T-helper 1 cell treated with Interleukin-12 subunit alpha and Interleukin-12 subunit beta and Interleukin-4 antibody, amounts not matched to agents 30 μg/mL and 1 μg/mL, for 36 hours (primary cell): ENCODE measurements at regions not wholly inside any gene's neighbourhood (a gene's known extent, or its start where the extent isn't known, plus 50 kb on each side); places are given as distances from the start of the nearest gene placed in this dataset.

Experiments used
- H3K27ac Mint-ChIP-seq: one replicate; pipeline ENCODE4 v1.8.0; 2021; ENCODE audit warnings: mild to moderate bottlenecking, mixed read lengths
- H3K27me3 Mint-ChIP-seq: one replicate; pipeline ENCODE4 v1.8.0; 2021; ENCODE audit warnings: low read depth, mixed read lengths
- H3K36me3 Mint-ChIP-seq: one replicate; pipeline ENCODE4 v1.8.0; 2021; ENCODE audit warnings: low read depth, mixed read lengths
- H3K4me1 Mint-ChIP-seq: one replicate; pipeline ENCODE4 v1.8.0; 2021; ENCODE audit warnings: low read depth, mixed read lengths
- H3K4me3 Mint-ChIP-seq: one replicate; pipeline ENCODE4 v1.8.0; 2021; ENCODE audit warnings: mild to moderate bottlenecking, moderate library complexity, mixed read lengths
- H3K9me3 Mint-ChIP-seq: one replicate; pipeline ENCODE4 v1.8.0; 2021; ENCODE audit warnings: mixed read lengths

DNA sequence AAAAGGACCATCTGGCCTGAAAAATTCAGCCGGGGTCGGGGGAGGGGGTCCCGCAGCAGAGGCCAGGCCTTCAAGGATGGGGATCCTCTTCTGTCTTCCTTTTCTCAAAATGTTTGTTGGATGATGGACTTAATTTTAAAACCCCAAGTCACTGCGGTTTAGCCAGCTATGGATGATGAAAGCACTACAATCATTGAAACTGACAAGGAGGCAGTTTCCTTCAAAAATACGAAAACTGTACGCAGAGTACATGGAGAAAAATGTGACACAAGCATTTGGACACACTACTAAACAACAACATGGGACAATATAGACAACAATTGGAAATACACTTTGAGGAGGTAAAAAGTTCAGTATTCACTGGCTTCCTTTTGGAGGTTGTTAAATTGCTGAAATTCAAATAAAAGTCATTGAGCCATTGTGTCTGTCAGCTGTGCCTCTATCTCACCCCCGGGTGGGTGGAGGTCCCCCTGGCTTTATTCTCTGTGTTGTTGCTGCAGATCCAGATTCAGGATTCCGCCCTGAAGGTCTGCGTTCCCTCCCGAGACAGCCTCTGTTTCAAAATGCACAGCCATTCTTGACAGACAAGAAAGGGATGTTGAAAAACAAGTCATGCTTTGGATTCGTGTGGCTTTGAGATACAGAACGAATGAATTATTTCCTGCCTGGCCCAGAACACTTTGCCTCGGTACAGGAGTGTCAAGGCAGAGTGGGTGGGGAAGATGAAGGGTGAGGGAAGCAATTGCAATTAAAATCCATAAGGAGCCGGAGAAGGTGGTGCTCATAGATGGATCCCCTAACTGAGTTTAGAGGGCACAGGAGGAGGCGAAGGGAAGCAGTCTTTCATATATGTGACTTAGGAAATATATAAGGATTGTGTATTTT, 118.2 kb downstream of the TTLL2 start:
- Mint-ChIP-seq H3K4me1 (no peaks in the 10 kb centered on the region), H3K4me3 (no peak overlapping the region), H3K36me3 (no peaks in the 10 kb centered on the region), H3K27ac (no peak overlapping the region), H3K27me3 (peaks cover 9% of the 10 kb centered on the region), H3K9me3 (no peaks in the 10 kb centered on the region)

DNA sequence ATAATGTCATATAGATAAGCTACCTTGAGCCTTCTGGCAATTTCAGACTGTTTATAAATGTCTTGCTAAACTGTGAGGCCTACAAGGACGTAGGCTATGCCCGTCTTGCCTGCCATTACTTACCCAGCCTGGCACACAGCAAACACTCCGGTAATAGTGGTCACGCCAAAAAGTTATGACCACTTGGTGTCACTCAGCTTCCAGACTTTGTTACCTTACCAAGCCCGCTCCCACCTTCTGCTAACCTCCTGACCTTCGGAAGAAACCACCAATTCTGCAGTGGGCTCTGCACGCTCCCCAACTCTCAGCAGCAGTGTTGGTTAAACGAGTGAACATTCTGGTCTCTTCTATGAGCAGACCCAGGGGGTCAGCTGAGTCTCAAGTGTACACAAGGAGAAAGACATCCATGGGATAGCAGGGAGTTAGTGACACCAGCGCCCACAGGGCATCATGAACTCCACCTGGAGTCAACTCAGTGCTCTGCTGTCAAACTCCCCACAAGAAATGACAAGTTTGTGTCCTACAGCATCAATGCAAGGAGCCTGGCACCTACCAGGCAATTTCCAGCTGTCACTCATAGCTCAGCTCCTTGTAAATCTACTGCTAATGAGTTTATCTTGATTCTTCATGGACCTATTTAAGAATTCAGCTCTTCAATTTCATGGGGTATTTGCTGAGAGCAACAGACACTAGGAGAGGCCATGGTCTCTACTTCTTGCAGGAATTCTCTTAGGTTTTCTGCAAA, 119.9 kb downstream of the TTLL2 start:
- no peaks in the 10 kb centered on the region for H3K9me3 Mint-ChIP-seq
- H3K27me3 Mint-ChIP-seq: peaks cover 5% of the 10 kb centered on the region
- no peak overlapping the region for H3K4me3 Mint-ChIP-seq
- no peaks in the 10 kb centered on the region for H3K36me3 Mint-ChIP-seq
- H3K27ac Mint-ChIP-seq: no peak overlapping the region
- no peaks in the 10 kb centered on the region for H3K4me1 Mint-ChIP-seq

DNA sequence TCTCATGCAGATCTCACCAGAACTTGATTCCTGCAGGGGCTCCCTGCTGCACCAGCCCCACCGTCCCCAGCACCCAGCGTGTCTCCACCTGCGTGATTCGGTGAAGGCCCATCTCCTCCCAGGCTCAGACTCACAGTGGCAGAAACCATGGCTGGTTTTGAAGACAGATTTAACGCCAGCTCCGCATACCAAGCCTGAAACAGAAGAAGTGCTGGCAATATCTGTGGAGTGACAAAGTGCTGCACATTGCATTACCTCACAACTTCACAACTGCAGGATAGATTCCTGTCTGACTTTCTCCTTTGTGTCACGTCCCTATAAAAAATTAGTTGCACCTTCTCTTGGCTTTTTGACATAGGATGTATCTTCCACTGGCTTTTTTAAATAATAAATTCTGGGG, 120.7 kb downstream of the TTLL2 start:
- Mint-ChIP-seq H3K9me3 (no peaks in the 10 kb centered on the region), H3K27me3 (peaks cover 5% of the 10 kb centered on the region), H3K4me3 (no peak overlapping the region), H3K36me3 (no peaks in the 10 kb centered on the region), H3K27ac (no peak overlapping the region), H3K4me1 (no peaks in the 10 kb centered on the region)

DNA sequence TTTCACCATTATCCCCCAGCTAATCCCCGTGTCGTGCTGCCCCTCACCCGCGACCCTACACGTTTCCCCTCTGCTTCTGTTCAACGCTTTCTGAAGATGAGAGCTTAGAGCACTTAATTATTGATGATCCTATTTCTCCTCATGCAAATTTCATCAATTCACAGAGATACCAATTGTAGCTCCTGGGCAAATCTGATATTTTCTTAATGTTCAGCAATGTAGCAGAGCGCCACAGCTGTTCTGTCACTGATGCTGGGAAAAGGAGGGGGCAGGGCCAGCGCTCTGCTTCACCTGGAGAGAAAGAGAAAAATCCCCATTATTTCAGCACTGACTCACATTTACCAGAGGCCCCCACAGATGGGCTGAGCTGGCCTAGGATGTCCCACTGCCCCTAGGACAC, 121.2 kb downstream of the TTLL2 start:
- no peaks in the 10 kb centered on the region for H3K4me1 Mint-ChIP-seq
- H3K27ac Mint-ChIP-seq: no peak overlapping the region
- H3K27me3 Mint-ChIP-seq: peaks cover 5% of the 10 kb centered on the region
- no peak overlapping the region for H3K4me3 Mint-ChIP-seq
- no peaks in the 10 kb centered on the region for H3K9me3 Mint-ChIP-seq
- no peaks in the 10 kb centered on the region for H3K36me3 Mint-ChIP-seq

DNA sequence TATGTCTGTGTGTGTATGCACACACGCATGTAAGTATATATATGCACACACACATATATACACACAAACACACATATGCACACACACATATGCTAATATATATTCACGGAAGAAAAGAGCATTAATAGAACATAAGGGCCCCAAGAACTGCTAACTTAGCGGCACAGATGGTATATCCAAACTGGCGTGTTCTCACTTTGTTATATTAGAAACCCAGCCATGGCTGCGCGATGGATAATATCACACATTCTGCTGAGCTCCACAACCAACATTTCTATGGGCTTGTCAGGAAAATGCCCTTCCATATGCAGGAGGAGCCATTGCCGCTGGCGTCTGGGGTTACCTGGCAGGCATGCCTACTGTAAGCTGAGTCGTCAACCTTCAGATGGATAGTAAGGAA, 122.1 kb downstream of the TTLL2 start:
- Mint-ChIP-seq H3K27me3 (peaks cover 4% of the 10 kb centered on the region), H3K36me3 (no peaks in the 10 kb centered on the region), H3K4me1 (no peaks in the 10 kb centered on the region), H3K27ac (no peak overlapping the region), H3K4me3 (no peak overlapping the region), H3K9me3 (no peaks in the 10 kb centered on the region)

DNA sequence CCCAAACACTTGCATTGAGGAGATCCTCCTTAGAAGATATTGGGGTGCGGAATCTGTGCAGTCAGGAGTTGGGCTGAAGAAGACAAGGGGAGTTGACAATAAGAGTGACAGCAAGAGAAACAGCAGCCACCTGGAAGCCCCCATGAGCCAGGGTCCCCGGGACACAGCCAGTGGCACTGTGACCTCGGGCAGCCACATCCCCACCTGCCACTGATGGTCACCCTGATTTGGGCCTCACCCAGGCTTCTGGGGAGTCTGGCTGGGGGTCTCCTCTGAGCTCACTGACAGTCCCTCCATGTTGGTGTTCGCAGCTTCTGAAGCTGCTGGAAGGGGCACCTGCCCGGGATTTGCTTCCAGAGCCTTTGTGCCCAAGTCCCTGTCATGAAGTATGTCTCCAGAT, 123.5 kb downstream of the TTLL2 start:
- Mint-ChIP-seq H3K4me3 (no peak overlapping the region), H3K4me1 (no peaks in the 10 kb centered on the region), H3K36me3 (no peaks in the 10 kb centered on the region), H3K27ac (no peak overlapping the region), H3K9me3 (no peaks in the 10 kb centered on the region), H3K27me3 (no peaks in the 10 kb centered on the region)

DNA sequence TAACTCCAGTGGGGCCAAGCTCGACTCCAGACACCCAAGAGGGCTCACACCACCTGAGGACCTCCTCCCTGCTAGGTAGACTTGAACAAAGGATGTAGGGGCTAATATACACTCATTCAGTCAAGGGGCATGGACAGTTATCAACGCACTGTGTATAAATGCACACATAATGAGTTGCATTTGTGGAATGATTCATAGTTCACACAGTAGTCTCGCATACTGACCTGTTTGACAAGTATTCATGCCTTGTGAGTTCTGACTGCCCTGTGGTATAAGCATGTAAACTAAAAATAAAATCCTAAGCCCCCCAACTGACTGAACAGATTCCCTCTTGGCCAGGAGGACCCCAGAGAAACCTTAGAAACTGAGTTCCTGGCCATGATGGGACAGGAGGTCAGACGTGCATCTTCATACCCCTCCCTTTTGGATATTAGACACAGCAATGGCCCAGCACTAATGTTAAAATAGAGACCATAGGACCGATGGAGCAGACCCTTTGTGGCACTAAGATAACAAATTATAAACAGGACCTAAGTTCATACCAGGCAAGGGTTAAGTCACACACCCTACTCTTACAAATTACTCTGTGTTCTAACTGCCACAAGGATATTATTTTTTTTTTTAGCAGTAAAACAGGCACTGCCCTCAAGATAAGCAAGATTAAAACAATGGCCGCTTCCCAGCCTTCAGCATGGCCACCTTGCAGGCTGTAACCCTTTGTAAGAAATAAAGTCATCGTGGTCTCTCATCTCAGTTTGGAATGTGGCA, 124.4 kb downstream of the TTLL2 start:
- Mint-ChIP-seq H3K4me1 (no peaks in the 10 kb centered on the region), H3K27ac (no peak overlapping the region), H3K4me3 (no peak overlapping the region), H3K36me3 (no peaks in the 10 kb centered on the region), H3K27me3 (no peaks in the 10 kb centered on the region), H3K9me3 (no peaks in the 10 kb centered on the region)

DNA sequence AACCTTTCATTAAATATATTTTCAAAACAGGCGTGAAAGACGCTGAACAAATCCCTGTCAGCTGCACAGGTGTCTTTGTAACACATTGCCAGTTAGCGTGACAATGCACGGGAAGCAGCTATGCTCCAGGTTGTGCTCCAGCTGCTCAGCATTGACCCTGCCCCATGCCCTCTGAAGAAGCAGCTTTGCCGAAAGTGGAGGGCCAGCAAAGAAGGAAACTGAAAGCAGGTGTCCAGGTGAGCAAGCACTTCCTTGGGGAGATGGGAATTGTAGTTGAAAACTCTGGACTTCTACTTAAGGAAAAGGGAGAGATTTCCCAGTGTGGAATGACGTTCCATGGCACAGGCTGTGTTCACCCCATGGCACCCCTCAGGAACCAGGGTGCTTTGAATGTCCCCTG, 125.7 kb downstream of the TTLL2 start:
- no peaks in the 10 kb centered on the region for H3K4me1 Mint-ChIP-seq
- no peaks in the 10 kb centered on the region for H3K9me3 Mint-ChIP-seq
- no peaks in the 10 kb centered on the region for H3K27me3 Mint-ChIP-seq
- no peak overlapping the region for H3K4me3 Mint-ChIP-seq
- H3K27ac Mint-ChIP-seq: no peak overlapping the region
- no peaks in the 10 kb centered on the region for H3K36me3 Mint-ChIP-seq

DNA sequence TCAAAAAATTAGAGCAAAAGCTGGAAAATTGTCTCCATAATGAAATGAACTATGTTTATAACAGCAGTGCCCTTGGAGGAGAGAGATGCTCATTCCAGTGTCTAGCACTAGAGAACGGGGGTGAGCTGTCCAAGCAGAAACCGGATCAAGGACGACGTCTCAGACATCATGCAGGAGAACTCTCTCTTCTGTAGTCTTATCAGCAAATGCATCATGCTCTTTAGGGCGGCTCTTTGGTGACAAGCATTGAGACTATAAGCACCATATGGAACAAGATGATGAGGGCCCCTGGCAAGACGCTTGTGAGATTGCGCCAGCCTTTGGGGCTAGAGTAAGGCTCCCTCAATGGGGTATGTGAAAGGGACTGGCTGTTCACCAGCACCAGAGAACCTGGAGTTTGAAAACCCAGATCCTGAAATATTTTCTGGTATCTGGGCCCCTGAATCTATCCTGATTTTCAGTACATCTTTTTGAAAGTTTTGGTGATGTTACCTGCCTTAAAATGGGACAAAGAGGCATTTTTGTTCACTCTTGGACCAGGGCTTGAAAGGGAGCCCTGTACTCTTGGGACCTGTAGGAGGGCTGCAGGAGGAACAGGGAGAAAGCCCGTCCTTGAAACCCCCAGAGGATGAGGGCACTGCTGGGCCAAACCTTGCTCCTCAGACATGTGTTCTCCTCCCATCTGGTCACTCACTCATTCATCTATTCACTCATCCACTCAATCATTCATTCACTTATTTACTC, 127.6 kb downstream of the TTLL2 start:
- Mint-ChIP-seq H3K4me1 (no peaks in the 10 kb centered on the region), H3K36me3 (no peaks in the 10 kb centered on the region), H3K9me3 (no peaks in the 10 kb centered on the region), H3K27me3 (peaks cover 3% of the 10 kb centered on the region), H3K27ac (no peak overlapping the region), H3K4me3 (no peak overlapping the region)

DNA sequence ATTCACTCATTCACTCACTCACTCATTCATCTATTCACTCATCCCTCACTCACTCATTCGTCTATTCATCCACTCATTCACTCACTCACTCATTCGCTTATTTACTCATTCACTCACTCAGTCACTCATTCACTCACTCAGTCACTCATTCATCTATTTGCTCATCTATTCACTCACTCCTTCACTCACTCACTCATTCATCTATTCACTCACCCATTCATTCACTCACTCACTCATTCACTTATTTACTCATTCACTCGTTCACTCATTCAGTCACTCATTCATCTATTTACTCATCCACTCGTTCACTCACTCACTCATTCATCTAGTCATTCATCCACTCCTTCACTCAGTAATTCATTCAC, 128.2 kb downstream of the TTLL2 start:
- Mint-ChIP-seq H3K4me1 (no peaks in the 10 kb centered on the region), H3K27ac (no peak overlapping the region), H3K9me3 (no peaks in the 10 kb centered on the region), H3K27me3 (peaks cover 3% of the 10 kb centered on the region), H3K4me3 (no peak overlapping the region), H3K36me3 (no peaks in the 10 kb centered on the region)

DNA sequence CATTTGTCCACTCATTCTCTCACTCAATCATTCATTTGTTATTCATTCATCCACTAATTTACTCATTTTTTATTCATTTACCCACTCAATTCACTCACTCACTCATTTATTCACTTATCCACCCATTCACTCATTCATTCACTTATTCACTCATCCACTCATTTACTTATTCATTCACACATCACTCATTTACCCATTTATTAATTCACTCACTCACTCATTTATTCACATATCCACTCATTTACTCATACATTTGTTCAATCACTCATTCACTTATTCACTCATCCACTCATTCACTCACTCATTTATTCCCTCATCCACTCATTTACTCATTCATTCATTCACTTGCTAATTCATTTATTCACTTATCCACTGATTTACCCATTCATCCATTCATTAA, 129.1 kb downstream of the TTLL2 start:
- Mint-ChIP-seq H3K4me3 (no peak overlapping the region), H3K4me1 (no peaks in the 10 kb centered on the region), H3K27me3 (peaks cover 3% of the 10 kb centered on the region), H3K27ac (no peak overlapping the region), H3K36me3 (no peaks in the 10 kb centered on the region), H3K9me3 (no peaks in the 10 kb centered on the region)

DNA sequence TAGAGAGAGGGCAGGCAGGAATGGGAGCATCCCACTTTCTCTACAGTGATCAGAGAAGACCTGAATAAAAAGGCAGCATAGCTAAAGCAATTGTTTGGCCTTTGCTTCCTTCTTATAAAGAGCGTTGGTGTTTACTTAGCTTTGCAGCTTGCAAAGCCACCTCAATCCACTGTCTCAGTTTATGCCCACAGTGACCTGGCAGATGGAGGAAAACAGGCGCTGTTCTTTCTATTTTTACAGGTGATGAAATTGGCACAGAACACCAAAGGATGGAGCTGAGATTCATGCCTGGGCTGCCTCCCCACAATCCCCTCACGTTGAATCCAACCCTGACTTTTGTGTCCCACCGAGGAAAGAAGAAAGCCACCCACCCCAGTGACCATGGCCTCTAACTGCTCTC, 130.5 kb downstream of the TTLL2 start:
- Mint-ChIP-seq H3K4me3 (no peak overlapping the region), H3K9me3 (no peaks in the 10 kb centered on the region), H3K27ac (no peak overlapping the region), H3K27me3 (peaks cover 3% of the 10 kb centered on the region), H3K36me3 (no peaks in the 10 kb centered on the region), H3K4me1 (no peaks in the 10 kb centered on the region)

DNA sequence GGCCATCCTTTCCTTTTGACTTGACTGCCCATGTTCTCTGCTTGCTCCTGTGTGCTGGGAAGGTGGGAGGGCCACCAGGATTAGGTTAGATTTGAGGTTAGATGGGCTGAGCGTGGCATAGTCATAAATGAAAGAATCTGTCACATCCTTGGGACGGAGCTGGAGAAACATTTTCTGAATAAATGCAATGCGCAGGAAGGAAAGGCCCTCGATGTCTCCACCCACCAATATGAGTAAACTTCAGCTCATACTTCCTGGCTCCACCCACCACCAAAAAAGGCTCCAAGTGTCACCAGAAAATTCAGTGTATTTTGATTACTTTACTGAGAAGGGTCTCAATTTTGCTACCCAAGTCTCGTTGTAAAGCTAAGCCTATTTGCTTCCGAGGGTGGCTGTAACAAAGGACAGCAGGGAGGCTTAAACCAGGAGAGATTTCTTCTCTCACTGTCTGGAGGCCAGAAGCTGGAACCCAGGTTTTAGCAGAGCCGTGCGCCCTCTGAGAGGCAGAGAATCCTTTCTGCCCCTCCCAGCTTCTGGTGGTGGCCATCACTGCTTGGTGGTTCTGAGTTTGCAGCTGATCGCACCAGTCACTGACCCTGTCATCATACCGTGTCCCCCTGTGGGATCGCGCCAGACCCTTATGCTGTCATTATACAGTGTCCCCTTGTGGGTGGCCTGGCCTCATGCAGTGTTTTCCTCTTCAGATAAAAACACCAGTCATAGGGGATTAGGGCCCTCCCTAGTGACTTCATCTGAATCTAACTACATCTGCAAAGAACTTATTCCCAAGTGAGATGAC, 137.8 kb downstream of the TTLL2 start:
- H3K36me3 Mint-ChIP-seq: no peaks in the 10 kb centered on the region
- H3K27me3 Mint-ChIP-seq: peaks cover 5% of the 10 kb centered on the region
- no peak overlapping the region for H3K27ac Mint-ChIP-seq
- H3K4me3 Mint-ChIP-seq: no peak overlapping the region
- no peaks in the 10 kb centered on the region for H3K9me3 Mint-ChIP-seq
- no peaks in the 10 kb centered on the region for H3K4me1 Mint-ChIP-seq

DNA sequence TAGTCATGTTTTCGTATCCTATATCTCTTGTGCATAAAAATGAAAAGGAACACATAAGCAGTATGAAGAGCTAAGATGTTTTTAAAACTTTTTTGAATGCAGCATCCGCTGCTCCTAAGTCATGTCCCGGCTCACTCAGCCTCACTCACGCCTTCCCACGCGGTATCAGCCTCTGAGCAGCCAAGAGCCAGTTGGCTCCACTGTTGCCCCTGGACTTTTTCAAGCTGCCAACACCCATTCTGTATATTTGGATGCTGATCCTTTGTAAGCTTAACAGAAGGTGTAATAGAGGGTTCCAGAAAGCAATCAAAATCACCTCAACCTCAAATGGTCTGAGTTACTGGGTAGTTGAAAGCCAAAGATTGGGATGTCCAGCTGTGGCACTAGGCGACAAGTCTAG, 139.3 kb downstream of the TTLL2 start:
- Mint-ChIP-seq H3K9me3 (no peaks in the 10 kb centered on the region), H3K4me3 (no peak overlapping the region), H3K27me3 (peaks cover 5% of the 10 kb centered on the region), H3K27ac (no peak overlapping the region), H3K4me1 (no peaks in the 10 kb centered on the region), H3K36me3 (no peaks in the 10 kb centered on the region)
